Common myeloid progenitor, CD34-positive (primary cell): ENCODE measurements at regions not wholly inside any gene's neighbourhood (a gene's known extent, or its start where the extent isn't known, plus 50 kb on each side); places are given as distances from the start of the nearest gene placed in this dataset.

Source experiments
- CTCF ChIA-PET: fragments of 350-600 bp; sonication (Branson Sonifier 250); formaldehyde crosslinking; loops from one replicate; lab custom pipeline; 2021; ENCODE audit warnings: antibody characterized with exemption; lab: Charles Lee
- POLR2A ChIA-PET: fragments of 350-600 bp; sonication (Branson Sonifier 250); formaldehyde crosslinking; loops from one replicate; lab custom pipeline; 2021; ENCODE audit warnings: antibody characterized with exemption; lab: Charles Lee
- DNase-seq, 3 donors: peaks; one replicate each; pipeline versions ENCODE4 v3.0.0 to v3.0.0-alpha.2; 2013
- H3K27ac ChIP-seq, 2 experiments: 1 replicate in 1 of 2; 2 replicates in 1 of 2; pipeline ENCODE4 v1.7.0; 2013; ENCODE audit warnings: inconsistent platforms in 2 of 2, low read length in 2 of 2, mild to moderate bottlenecking in 2 of 2, low read depth in 1 of 2, moderate library complexity in 1 of 2; ENCODE audit not compliant: severe bottlenecking in 2 of 2, insufficient read depth in 1 of 2, poor library complexity in 1 of 2
- H3K27me3 ChIP-seq, 5 experiments: replicated peaks in 2 of 5; 1 replicate in 3 of 5; 2 replicates in 2 of 5; pipeline versions ENCODE4 v1.6.1 to v1.7.0; 2013; ENCODE audit warnings: low read length in 4 of 5, mild to moderate bottlenecking in 2 of 5, moderate library complexity in 2 of 5, inconsistent platforms in 1 of 5; ENCODE audit not compliant: insufficient read depth in 5 of 5, control insufficient read depth in 4 of 5
- H3K36me3 ChIP-seq, 4 experiments: 1 replicate in 2 of 4; 2 replicates in 2 of 4; pipeline versions ENCODE4 v1.6.1 to v1.7.0; 2013; ENCODE audit warnings: low read length in 3 of 4, control low read depth in 1 of 4, mild to moderate bottlenecking in 1 of 4; ENCODE audit not compliant: control insufficient read depth in 4 of 4, insufficient read depth in 4 of 4
- H3K4me1 ChIP-seq, 4 experiments: 1 replicate in 3 of 4; 2 replicates in 1 of 4; pipeline versions ENCODE4 v1.6.1 to v1.7.1; 2013; ENCODE audit warnings: low read length in 3 of 4, mild to moderate bottlenecking in 3 of 4, control low read depth in 1 of 4, inconsistent platforms in 1 of 4, moderate library complexity in 1 of 4; ENCODE audit not compliant: control insufficient read depth in 4 of 4, insufficient read depth in 4 of 4; ENCODE audit errors: control extremely low read depth in 1 of 4
- H3K4me3 ChIP-seq, 7 experiments: 1 replicate in 4 of 7; 2 replicates in 3 of 7; pipeline versions ENCODE4 v1.5.1 to v1.7.0; 2013; ENCODE audit warnings: mild to moderate bottlenecking in 7 of 7, low read length in 6 of 7, moderate library complexity in 6 of 7, inconsistent platforms in 2 of 7, low read depth in 2 of 7, control low read depth in 1 of 7; ENCODE audit not compliant: insufficient read depth in 4 of 7, control insufficient read depth in 1 of 7; ENCODE audit errors: extremely low read depth in 1 of 7
- H3K9me3 ChIP-seq, 5 experiments: 1 replicate in 4 of 5; 2 replicates in 1 of 5; pipeline versions ENCODE4 v1.6.1 to v1.7.1; 2013; ENCODE audit warnings: low read length in 4 of 5, mild to moderate bottlenecking in 2 of 5, inconsistent platforms in 1 of 5, low read depth in 1 of 5, moderate library complexity in 1 of 5; ENCODE audit not compliant: control insufficient read depth in 4 of 5, insufficient read depth in 2 of 5; ENCODE audit errors: control extremely low read depth in 1 of 5
- WGBS: methylation state at CpG from one replicate; pipeline ENCODE4 v1.1.5; 2013; ENCODE audit not compliant: insufficient coverage; 5-methylcytosine and 5-hydroxymethylcytosine counted together

DNA sequence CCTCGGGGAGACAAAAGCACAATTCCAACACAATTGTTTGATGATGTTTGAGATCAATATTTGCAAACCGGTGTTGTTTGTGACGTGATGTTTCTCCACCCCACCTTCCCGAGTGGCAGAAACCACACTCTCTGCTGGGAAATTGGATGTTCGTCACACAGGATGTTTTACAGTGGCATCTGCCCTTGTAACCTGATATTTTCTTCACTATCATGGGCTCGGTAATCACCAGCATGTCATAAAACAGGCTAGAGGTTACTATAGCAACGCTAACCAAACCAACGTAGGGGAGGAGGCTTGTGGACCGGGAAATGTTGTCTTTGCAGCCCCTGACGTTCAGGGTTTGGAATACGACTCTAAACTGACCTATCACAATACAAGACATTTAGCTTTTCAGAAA, 454.5 kb downstream of the IRS2 start:
- POLR2A ChIA-PET: no interaction called here
- CTCF ChIA-PET: no interaction called here
- no peak overlapping the region for H3K4me3 ChIP-seq
- H3K27ac ChIP-seq: no peak overlapping the region
- peaks cover 0 to 11% (median 0%) of the 10 kb centered on the region in 5 experiments for H3K27me3 ChIP-seq
- H3K36me3 ChIP-seq: no peaks in the 10 kb centered on the region
- no peak for DNase-seq
- no peaks in the 10 kb centered on the region for H3K9me3 ChIP-seq
- WGBS: 55% methylated on average over 9 of the region's 11 CpGs
- H3K4me1 ChIP-seq: no peaks in the 10 kb centered on the region

DNA sequence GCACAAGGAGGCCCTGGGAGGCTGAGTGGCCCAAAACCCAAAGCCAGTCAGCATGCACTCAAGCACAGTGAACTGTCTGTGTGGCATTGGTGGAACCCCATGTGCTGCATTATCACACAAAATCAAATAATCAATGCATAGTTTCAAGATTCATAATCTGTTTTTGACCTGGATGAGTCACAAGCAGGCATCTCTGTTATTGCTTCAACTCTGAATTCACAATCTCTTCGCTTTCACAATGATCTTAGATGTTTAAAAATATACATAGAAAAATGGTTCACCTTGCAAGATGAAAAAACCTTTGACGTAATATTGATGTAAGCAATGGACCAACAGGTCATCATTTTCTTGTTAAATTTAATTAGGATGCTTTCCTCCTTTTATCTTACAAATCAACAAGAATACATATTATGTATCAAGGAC, 455.4 kb downstream of the IRS2 start:
- no peaks in the 10 kb centered on the region for H3K4me1 ChIP-seq
- CTCF ChIA-PET: no interaction called here
- WGBS: no CpG with 5 or more reads among the region's 2 CpGs
- peaks cover 0 to 11% (median 0%) of the 10 kb centered on the region in 5 experiments for H3K27me3 ChIP-seq
- POLR2A ChIA-PET: no interaction called here
- no peaks in the 10 kb centered on the region for H3K36me3 ChIP-seq
- H3K27ac ChIP-seq: no peak overlapping the region
- H3K4me3 ChIP-seq: no peak overlapping the region
- DNase-seq: no peak
- no peaks in the 10 kb centered on the region for H3K9me3 ChIP-seq

DNA sequence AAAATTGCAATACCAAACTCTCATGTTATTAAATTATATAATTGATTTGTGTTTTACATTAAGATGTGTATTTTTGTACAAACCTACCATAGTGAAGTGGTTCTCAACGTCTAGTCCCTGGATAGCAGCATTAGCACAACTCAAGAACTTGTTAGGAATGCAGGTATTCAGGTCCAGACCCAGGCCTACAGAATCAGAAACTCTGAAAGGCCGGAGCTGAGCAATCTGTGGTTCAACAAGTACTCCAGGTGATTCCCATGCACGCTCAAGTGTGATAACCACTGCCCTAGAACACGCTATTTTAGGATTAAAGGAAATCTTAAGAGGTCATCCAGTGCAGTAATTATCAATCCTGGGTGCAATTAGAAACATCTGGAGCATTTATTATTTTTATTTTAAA, 456.3 kb downstream of the IRS2 start:
- Histone ChIP-seq H3K27me3 (peaks cover 0 to 11% (median 0%) of the 10 kb centered on the region in 5 experiments), H3K36me3 (no peaks in the 10 kb centered on the region), H3K4me1 (no peaks in the 10 kb centered on the region), H3K9me3 (no peaks in the 10 kb centered on the region), H3K4me3 (no peak overlapping the region), H3K27ac (no peak overlapping the region)
- CTCF ChIA-PET: interaction anchor here (0.6 to 0.7 kb wide), 2 partner anchors 51 to 770 kb away, joined by 3 to 4 read pairs; no protein-coding TSS in a partner anchor
- POLR2A ChIA-PET: no interaction called here
- DNase-seq: no peak
- 76% methylated on average over 3 of the region's 4 CpGs for WGBS

DNA sequence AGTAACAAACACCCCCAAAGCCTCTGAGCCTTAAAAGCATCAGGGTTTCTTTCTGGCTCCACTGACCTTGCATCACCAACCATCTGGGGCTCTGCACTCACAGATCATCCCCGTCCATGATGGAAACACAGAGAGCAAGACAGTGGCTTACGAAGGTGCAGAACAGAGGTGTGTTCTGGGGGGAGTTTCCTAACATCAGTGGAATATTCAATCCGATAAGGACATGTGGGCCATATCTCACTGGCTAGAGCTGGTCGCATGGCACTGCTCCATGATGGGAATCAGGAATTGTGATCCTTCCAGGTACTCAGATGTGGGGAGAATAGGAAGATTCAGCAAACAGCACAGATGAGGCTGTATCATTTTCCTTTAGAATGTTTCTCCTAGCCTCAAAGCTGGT, 457.2 kb downstream of the IRS2 start:
- 100% methylated on average over 4 of the region's 4 CpGs for WGBS
- Histone ChIP-seq H3K36me3 (no peaks in the 10 kb centered on the region), H3K27me3 (peaks cover 0 to 11% (median 0%) of the 10 kb centered on the region in 5 experiments), H3K27ac (no peak overlapping the region), H3K4me3 (no peak overlapping the region), H3K4me1 (no peaks in the 10 kb centered on the region), H3K9me3 (no peaks in the 10 kb centered on the region)
- ChIA-PET CTCF (no interaction called here), POLR2A (no interaction called here)
- DNase-seq: no peak

DNA sequence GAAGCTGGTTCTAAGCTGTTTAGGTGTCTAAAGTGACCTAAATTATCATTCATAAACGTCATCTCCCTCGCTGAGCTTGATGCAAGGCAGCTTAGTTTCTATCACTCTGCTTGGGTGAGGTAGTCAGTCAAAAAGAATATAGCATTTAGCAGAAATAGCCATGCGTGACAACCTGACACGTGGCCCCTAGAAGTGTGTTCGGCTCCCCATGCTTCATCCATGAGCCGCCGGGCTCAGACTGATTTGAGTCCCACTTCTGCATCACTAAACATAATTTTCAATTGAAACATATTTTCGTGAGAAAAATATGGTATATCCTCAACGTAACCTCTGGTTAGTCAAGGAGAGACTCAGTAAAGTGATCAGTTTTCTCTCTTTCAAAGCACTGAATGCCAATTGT, 459.8 kb downstream of the IRS2 start:
- no peak for DNase-seq
- CTCF ChIA-PET: no interaction called here
- H3K27me3 ChIP-seq: peaks cover 0 to 5% (median 0%) of the 10 kb centered on the region in 5 experiments
- no peaks in the 10 kb centered on the region for H3K4me1 ChIP-seq
- H3K9me3 ChIP-seq: no peaks in the 10 kb centered on the region
- H3K27ac ChIP-seq: no peak overlapping the region
- H3K4me3 ChIP-seq: no peak overlapping the region
- WGBS: 96% methylated on average over 7 of the region's 9 CpGs
- H3K36me3 ChIP-seq: no peaks in the 10 kb centered on the region
- POLR2A ChIA-PET: no interaction called here

DNA sequence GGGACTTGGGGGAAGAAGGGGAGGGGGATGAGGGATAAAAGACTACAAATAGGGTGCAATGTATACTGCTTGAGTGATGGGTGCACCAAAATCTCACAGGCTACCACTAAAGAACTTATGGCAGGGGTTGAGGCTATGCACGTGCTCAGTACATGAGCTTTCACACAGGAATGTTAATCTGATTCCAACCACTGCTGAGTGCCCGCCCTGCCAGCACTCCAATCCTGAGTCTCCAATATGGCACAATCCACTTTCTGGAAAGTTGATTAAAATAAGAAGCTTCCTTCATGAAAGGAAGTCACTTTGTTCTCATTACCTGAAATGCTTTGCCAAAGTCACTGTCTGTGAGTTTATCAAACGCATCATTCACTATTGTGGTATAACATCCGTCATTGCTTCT, 463.0 kb downstream of the IRS2 start:
- Histone ChIP-seq H3K4me1 (no peaks in the 10 kb centered on the region), H3K9me3 (no peaks in the 10 kb centered on the region), H3K27me3 (no peaks in the 10 kb centered on the region), H3K4me3 (no peak overlapping the region), H3K27ac (no peak overlapping the region), H3K36me3 (no peaks in the 10 kb centered on the region)
- 92% methylated on average over 4 of the region's 4 CpGs for WGBS
- ChIA-PET POLR2A (no interaction called here), CTCF (no interaction called here)
- DNase-seq: no peak

DNA sequence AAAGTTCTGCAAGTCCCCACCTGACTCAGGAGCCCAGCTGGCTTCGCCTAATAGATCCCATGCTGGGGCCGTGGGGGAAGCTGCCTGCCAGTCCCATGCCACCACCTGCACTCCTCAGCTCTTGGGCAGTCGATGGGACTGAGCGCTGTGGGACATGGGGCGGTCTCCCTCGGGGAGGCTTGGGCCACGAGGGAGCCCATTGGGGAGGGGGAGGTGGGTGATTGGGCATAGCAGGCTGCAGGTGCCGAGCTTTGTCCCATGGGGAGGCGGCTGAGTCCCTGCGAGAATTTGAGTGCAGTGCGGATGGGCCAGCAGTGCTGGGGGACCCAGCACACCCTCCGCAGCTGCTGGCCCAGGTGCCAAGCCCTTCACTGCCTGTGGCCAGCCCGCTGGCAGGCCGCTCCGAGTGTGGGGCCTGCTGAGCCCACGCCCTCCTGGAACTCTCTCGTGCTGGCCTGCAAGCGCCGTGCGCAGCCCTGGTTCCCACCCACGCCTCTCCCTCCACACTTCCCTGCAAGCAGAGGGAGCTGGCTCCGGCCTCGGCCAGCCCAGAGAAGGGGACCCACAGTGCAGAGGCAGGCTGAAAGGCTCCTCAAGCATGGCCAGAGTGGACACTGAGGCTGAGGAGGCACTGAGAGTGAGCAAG, 467.3 kb downstream of the IRS2 start:
- POLR2A ChIA-PET: no interaction called here
- 90% methylated on average over 15 of the region's 23 CpGs for WGBS
- DNase-seq: no peak

More for the DNA sequence above, 467.3 kb downstream of the IRS2 start:
- Histone ChIP-seq H3K9me3 (no peaks in the 10 kb centered on the region), H3K27ac (no peak overlapping the region), H3K27me3 (peaks cover 0 to 5% (median 0%) of the 10 kb centered on the region in 5 experiments), H3K4me1 (no peaks in the 10 kb centered on the region), H3K36me3 (no peaks in the 10 kb centered on the region), H3K4me3 (no peak overlapping the region)
- CTCF ChIA-PET: no interaction called here
